Cerebellar cortex (tissue), 1 donor: ENCODE measurements at regions not wholly inside any gene's neighbourhood (a gene's known extent, or its start where the extent isn't known, plus 50 kb on each side); places are given as distances from the start of the nearest gene placed in this dataset.
"Not testable (repeated sequence)": the region's sequence is repeated elsewhere in the genome, so short reads cannot be mapped to it uniquely, and the experiment has no call there.

Experiments used
- DNase-seq: peaks from one replicate; pipeline ENCODE4 v3.0.0-alpha.2; 2015; ENCODE audit warnings: low spot score

- DNase-seq, result no peak
These were observed 95.2 kb downstream of the PLCE1 start for GRCh38 chr10:94088926-94089381.

DNA sequence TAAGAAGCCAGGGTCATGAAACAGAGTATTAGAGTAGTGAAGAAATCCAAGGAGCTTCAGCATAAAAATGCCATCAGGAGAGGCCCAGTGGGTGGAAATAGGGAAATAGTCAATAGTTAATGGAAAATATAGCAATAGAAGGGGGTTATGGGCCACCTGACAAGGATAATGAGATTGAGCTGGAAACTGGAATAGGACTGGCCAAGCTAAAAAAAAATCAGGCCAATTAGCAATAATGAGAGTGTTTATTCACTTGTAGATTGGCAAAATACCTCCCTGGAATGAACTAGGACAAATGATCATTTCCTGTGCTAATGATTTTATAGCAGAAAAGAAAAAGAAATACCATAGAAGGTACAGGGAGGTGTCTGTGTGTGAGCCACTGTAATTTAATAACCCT lies 97.9 kb downstream of the PLCE1 start:
- no peak for DNase-seq

- no peak for DNase-seq
These were observed 99.1 kb downstream of the PLCE1 start for GRCh38 chr10:94092848-94093247.

DNA sequence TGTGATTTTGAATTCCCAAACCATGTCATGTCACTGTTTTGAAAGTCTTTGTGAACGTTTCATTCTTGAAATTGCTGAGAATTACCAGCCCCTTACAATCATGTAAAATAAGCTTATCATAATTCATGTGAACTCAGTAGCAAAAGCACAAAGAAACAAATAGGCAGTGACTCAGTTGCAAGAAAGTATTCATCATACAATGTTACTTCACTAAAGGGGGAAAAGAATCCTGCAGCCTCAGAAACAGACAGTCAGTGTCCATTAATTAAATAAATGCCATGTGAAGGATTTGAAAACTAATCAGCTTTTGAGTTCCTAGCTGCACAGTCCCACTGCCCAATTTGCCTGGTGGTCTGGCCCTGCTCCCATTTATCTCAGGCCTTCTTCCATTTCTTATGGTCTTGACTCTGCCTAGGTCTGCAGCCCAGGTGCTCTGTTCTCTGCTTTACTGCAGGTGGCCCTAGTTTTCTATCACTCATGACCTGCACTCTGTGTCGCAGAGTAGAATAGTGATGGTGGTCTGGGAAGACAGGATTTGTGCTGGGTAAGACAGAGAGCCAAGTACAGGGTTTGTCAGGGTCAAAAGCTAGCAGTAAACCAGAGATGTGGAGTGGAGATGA lies 99.7 kb downstream of the PLCE1 start:
- DNase-seq, result no peak

DNA sequence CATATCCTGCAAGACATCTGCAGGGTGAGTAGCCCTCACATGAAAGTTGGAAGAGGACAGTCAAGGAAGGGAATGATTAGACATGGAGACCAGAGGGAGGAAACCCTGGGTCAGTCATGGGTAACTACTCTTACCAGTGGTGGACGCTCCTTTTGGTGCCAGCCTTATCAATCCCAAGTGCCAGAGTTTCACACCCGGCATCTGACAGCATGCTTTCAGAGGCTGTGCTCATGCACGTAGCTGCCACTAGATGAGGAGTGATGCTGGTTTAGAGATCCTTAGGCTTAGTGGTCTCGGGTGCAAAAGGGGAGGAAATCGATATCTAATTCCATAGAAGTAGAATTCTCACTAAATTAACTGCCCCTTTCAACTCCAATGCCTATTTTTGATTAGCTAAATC lies 100.8 kb downstream of the PLCE1 start:
- no peak for DNase-seq

DNA sequence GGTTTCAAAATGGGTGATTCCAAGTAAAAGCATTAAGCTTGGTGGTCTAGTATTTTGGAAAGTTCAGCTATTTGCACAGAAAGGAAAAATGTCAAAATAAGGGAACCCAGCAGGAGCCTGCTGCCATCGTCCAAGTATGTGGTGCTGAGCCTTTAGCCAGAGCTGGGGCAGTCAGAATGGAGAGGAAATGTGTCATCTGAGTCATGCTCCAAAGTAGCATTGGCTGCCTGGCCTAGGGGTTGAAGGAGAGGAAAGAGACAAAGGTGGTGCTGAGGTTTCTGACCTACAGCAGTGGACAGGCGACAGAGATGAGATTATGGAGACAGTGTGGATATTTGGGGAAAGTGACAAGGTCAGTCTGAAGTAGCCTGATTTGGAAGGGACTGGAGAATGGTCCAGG lies 103.9 kb downstream of the PLCE1 start:
- DNase-seq, result no peak

- DNase-seq, result no peak
These were observed 105.2 kb downstream of the PLCE1 start for GRCh38 chr10:94098896-94099295.

- no peak for DNase-seq
These were observed 108.2 kb downstream of the PLCE1 start for GRCh38 chr10:94101894-94102293.

DNA sequence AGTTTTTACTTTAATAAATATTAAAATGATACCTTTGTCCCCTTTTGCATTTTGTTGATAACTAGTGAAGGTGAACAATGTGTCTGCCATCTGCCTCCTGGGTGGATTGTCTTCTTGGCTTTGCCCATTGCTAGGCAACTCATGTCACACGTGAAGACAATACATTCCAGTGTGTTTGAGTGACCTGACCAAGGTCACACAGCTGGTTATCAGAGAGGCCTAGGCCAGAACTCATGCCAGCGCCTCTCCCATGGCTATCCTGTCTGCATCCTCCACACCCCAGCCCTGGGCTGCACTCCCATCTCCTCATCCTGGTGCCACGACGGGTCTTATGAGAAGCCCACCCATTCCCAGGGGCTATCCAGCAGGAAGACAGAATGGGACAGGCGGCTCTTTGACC lies 108.7 kb downstream of the PLCE1 start:
- DNase-seq, result no peak

DNA sequence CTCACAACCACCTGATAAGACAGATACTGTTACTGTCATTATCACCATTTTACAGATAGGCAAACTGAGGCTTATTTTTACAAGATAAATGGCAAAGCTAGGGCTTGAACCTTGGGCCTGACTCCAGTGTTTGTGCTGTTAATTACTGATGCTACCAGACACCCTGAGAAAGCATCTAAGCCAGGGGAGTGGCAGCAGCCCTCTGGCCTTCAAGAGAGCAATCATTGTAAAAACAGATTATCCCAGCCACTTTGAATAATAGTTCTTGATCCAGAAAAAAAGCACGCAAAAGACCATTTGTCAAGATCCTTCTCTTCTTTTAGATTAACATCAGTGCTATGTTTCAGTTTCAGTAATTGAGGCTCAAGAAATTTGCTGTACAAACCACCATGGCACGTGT lies 109.5 kb downstream of the PLCE1 start:
- DNase-seq, result no peak

DNA sequence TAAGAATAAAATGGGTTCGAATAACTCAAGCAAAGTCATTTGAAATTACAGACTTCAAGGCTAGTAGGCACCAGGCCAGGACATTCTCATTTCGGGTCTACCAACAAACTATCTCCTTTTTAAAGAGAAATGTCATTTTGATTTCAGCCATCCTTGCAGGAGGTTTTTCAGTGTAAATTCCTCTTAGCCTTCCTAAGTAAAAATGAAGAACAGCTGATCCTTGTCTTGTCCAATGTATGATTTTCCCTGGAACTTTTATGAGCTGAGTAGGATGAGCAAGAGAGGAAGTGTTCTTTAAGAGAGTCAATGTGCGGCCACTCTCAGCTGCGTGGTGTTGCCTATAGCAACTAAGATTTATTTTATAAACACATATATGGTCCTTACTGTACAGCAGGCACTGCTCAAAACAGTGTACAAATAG lies 110.1 kb downstream of the PLCE1 start:
- DNase-seq, result no peak

DNA sequence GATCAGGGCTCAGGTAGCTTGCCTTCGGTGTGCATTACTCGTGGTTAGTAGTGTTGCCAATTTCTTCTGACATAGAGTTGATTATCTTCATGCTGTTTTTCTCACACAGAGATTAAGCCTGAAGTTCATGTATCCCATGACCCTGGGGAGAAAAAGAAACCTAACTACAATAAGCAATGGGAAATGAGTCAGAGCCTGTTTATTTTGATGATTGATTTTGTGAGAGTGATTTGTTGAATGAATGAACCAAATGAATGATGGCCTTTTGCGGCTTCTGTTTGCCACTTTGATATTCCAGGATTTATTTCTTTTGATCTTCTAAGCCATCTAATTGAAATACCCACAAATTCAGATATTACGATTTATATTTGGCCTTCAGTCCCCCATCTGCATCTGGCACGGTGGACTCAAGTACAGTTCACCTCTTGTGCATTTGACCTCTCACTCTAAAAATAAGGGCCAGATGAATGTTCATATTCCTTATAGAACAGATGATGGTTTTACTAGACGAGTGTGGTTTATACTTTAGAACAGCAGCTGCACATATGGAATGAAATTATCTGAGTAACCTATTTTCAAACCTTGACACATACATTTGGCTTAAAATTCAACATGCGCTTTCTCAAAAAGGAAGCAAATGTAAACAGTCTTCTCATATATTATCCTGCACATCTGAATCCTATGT lies 110.7 kb downstream of the PLCE1 start:
- no peak for DNase-seq

DNA sequence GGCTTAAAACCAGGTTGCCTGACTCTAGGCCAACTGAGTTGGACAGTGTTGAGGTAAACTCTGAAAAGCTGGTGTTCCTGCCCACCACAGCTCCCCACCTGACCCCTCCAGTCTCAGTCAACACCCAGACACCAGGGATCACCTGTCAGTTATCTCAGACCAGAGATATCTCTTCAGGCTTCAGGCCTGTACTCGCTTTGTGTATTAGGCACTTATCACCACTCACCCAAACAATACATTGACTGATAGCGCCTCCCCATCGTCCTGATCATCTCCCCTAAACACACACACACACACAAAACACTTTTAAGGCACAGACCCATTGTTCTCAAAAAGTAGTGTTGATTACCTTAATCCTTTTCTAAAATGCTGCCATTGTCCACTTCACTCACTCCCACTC lies 111.5 kb downstream of the PLCE1 start:
- no peak for DNase-seq

DNA sequence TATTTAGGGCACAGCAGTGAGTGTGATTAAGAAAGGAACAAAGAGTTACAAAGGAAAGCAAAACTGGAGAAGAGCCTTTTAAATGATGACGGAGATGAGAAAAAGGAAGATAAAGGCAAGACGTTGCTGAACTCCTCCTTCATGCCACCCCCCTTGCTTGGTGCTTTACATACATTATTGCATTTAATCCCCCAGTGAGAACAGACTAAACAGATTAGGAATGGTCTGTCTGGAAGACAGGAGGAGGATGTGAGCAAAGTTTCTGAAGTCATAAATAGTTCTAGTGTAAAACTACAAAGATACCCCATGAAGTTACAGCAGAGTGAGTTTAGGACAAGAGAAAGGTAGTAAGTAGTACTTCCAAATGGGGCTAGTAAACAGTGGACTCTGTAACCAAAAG lies 113.5 kb downstream of the PLCE1 start:
- no peak for DNase-seq

DNA sequence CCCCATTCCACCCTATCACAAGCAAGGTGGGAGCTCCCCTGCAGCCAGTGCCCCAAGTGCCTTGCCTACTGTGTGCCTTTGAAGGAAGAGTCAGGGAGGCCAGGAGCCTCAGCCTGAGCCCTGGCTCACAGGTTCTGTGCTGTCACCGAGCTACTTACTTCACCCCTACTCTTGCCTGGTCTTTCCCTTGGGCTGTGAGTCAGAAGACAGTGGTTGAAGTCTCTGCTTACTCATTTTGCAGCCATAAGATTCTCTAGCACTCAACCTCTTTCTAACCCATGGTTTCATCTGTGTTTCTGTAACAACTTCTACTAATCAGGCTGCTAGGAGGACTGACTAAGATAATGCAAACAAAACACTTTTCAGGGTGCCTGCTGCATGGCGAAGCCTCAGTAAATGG lies 114.5 kb downstream of the PLCE1 start:
- DNase-seq, result no peak

DNA sequence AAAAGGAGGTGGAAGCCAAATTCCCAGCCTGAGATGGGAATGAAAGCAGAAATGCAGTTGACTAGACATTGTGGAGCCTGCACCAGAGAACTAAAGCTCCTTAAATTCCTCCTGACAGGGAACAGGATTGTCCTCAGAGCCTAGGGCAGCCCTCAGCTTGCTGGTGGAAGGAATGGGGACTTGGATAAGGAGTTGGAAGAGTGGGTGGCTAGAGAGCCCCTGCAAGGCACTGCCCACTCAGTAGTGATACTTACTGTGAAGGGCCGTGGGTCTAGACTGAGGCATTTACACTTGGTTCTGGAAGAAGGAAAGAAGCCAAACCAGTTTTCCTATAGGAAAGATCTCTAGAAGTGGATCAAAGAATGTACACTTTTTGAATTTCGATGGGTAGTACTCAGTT lies 117.6 kb downstream of the PLCE1 start:
- DNase-seq, result no peak

GRCh38 chr10:94112321-94112720 lies 118.6 kb downstream of the PLCE1 start:
- DNase-seq, result no peak

DNA sequence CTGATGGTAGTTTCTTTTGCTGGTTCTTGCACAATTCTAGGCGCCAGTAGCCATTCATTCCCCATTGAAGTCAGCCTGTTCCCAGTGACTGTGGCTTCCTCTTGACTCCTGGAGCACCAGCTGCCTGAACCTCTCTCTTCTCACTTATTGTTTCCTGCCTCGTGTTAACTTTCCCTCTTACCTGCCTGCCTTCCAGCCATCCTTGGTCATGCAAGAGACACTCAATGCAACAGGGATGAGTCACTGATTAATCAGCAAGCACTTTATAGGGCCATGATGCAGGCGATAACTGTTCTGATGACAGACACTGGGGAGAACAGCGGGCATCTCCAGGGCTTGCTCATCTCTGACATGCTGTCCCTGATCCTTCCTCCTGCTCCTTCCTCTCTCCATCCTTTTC lies 122.0 kb downstream of the PLCE1 start:
- no peak for DNase-seq

DNA sequence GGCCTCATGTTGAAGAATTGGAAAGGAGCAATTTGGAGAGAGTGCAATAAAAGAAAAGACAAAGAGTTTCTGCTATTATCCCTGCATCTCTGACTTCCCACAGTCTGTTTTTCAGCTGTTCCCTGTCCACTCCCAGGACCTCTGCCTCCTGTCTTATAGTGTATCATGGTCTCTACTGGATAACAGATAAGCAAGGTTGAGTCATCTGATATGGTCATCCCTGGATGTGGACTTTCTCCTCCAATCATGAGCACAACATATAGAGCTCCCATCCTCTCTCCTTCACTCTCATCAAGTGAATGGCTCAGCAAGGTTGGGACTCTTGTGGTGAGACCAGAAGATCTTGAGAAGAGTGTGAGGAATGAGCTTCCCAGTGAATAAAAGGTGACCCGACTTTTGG lies 123.1 kb downstream of the PLCE1 start:
- no peak for DNase-seq

- DNase-seq, result no peak
These were observed 128.5 kb downstream of the PLCE1 start for GRCh38 chr10:94122211-94122610.

DNA sequence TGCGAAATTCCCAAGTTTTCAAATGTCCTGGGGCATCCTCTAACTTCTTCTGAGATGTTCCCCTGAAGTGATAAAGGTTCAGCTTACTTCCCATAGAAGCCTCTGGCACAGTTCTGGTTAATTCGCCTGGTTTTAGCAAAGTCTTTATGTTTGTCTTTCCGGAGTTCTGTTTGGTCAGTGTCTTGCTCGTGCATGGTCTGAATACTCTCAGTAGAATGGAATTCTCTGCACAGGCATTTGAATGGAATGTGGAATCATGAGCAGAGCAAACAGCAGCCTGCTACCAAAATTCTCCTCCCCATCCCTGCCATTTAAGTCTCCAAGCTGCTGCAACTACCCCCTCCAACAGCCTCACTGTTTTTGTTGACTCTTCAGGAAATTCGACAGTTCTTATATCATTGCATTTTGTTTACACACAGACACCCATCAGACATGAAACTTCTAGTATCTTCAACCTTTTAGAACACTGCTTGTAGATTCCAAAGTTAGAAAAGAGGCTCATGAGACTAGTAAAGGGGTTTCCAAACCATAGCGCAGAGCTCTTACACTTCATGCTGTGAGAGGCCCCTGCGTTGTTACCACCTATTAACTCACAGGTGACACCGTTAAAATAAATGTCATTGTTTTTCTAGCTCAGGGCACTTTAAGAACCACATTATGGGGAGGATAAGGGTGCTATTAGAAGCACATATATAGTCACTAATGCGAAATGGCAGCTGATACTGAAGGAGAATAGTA lies 129.7 kb downstream of the PLCE1 start:
- no peak for DNase-seq

- not testable (repeated sequence) for DNase-seq
These were observed 130.4 kb downstream of the PLCE1 start for GRCh38 chr10:94124147-94124546.

- not testable (repeated sequence) for DNase-seq
These were observed 131.5 kb downstream of the PLCE1 start for GRCh38 chr10:94125268-94125667.
